ENCODE measurements at regions not wholly inside any gene's neighbourhood (a gene's known extent, or its start where the extent isn't known, plus 50 kb on each side); places are given as distances from the start of the nearest gene placed in this dataset.
"Not testable (repeated sequence)": the region's sequence is repeated elsewhere in the genome, so short reads cannot be mapped to it uniquely, and the experiment has no call there.

- no peaks in the 10 kb centered on the region for H3K4me1 ChIP-seq
- no peak overlapping the region for H3K27ac ChIP-seq
- intact Hi-C loops (cut with DNase I), result no loop called here
- no peak overlapping the region for H3K4me3 ChIP-seq
- WGBS, 2 donors, result 11 to 12% methylated on average over 2 of the region's 2 CpGs
- peaks cover 0 to 5% (median 0%) of the 10 kb centered on the region in 7 donors for H3K27me3 ChIP-seq
- peak in 4 of 9 donors; percentile 19 to 29 (median 24) for TF ChIP-seq CTCF (IDR thresholded peaks at IDR 0.05)
- DNase-seq (no peak), ATAC-seq (no peak)
- H3K9me3 ChIP-seq, result no peaks in the 10 kb centered on the region
- no peaks in the 10 kb centered on the region for H3K36me3 ChIP-seq
These were observed 100.6 kb upstream of the F9 start for GRCh38 chrX:139429913-139430312.

DNA sequence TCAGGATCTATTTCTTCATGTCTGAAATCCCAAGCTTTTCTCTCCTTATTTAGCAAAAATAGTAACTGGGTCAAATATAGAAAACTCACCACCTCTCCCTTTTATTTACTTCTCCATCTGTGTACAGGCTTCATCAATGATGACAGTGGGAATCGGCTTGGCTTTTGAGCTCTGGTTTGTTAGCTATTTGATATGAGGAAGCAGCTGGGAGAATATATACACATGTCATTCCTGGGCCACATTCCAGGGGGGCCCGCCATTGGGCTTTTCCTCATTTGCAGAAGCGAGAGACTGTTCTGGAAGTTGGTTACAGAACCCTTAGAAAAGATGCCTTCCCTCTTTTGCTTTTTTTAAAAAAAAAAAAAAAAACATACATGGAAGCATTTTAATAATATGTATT lies 107.4 kb upstream of the F9 start:
- no peak for DNase-seq
- Histone ChIP-seq H3K27me3 (no peaks in the 10 kb centered on the region), H3K36me3 (no peaks in the 10 kb centered on the region), H3K9me3 (no peaks in the 10 kb centered on the region), H3K4me1 (no peaks in the 10 kb centered on the region), H3K27ac (no peak overlapping the region), H3K4me3 (no peak overlapping the region)
- intact Hi-C loops (cut with DNase I), result no loop called here
- 21 to 41% methylated on average over 3 of the region's 3 CpGs for WGBS, 2 donors
- ATAC-seq, result no peak
- no peak for TF ChIP-seq CTCF (IDR thresholded peaks at IDR 0.05)

DNA sequence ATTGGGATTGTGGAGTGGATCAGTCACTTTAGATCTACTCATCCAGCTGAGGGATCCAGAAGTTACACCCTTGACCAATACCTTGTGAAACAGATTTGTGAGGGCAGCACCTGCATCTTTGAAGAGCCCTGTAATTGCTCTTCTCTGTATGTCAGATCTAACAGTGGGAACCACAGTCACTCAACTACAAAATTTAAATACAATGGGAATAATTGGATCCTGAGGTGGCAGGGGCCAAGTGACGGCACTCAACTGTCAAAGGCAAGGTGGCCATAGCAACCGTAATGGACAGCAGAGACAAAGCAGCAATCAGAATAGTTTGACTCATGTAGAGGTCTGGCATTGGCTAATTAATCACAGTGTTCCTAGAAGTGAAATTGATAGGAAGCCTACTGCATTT lies 132.3 kb upstream of the F9 start:
- whole genome bisulfite sequencing, 2 donors, result 95 to 97% methylated on average over 2 of the region's 2 CpGs
- ATAC-seq; H3K36me3 ChIP-seq; H3K27ac ChIP-seq; DNase-seq; H3K4me1 ChIP-seq; H3K4me3 ChIP-seq; H3K27me3 ChIP-seq; intact Hi-C loops (cut with DNase I): not testable (repeated sequence)
- H3K9me3 ChIP-seq, result peaks cover 0 to 23% (median 0%) of the 10 kb centered on the region in 11 donors

DNA sequence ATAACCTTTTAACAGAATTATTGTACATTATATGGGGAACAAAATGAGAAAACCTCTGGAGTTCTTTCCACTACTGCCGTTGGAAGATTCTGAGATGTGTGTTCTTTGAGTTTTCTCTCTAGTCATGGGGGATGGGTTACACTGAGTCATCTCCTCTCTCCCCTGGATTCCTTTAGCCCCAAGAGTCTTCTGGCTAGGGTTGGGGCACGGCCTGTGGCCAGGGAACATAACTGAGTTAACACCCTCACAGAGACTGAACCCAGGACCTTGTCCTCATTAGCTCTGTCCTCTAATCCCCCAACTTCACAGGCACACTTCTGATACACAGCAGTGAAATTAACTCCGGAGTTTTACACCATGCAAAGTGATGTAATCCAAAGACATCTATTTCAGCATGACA lies 142.3 kb upstream of the F9 start:
- DNase-seq (no peak), ATAC-seq (no peak)
- H3K4me3 ChIP-seq, result no peak overlapping the region
- no peak for TF ChIP-seq CTCF (IDR thresholded peaks at IDR 0.05)
- no peaks in the 10 kb centered on the region for H3K36me3 ChIP-seq
- peaks cover 0 to 7% (median 0%) of the 10 kb centered on the region in 7 donors for H3K27me3 ChIP-seq
- 45 to 78% methylated on average over 3 of the region's 3 CpGs for WGBS, 2 donors
- H3K4me1 ChIP-seq, result no peaks in the 10 kb centered on the region
- no peaks in the 10 kb centered on the region for H3K9me3 ChIP-seq
- H3K27ac ChIP-seq, result no peak overlapping the region
- intact Hi-C loops (cut with DNase I), result no loop called here

GRCh38 chrX:139382529-139382928 lies 148.0 kb upstream of the F9 start:
- Histone ChIP-seq H3K9me3 (no peaks in the 10 kb centered on the region), H3K4me1 (no peaks in the 10 kb centered on the region), H3K27me3 (peaks cover 0 to 18% (median 0%) of the 10 kb centered on the region in 7 donors), H3K27ac (no peak overlapping the region), H3K36me3 (no peaks in the 10 kb centered on the region), H3K4me3 (no peak overlapping the region)
- intact Hi-C loops (cut with DNase I), result loop anchor here in 1 of 10 donors (5.0 kb wide), 1 partner anchor 1900 kb away; no protein-coding TSS in a partner anchor
- WGBS, 2 donors, result 89 to 93% methylated on average over 13 to 14 of the region's 14 CpGs
- no peak for DNase-seq
- ATAC-seq, result no peak
- no peak for TF ChIP-seq CTCF (IDR thresholded peaks at IDR 0.05)

DNA sequence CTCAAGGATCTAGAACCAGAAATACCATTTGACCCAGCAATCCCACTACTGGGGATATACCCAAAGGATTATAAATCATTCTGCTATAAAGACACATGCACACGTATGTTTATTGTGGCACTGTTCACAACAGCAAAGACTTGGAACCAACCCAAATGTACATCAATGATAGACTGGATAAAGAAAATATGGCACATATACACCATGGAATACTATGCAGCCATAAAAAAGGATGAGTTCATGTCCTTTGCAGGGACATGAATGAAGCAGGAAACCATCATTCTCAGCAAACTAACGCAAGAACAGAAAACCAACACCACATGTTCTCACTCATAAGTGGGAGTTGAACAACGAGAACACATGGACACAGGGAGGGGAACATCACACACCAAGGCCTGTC lies 154.0 kb upstream of the F9 start:
- not testable (repeated sequence) for ATAC-seq, H3K9me3 ChIP-seq
- 78 to 93% methylated on average over 3 of the region's 3 CpGs for WGBS, 2 donors

More for the DNA sequence above, 154.0 kb upstream of the F9 start:
- H3K27me3 ChIP-seq; H3K27ac ChIP-seq; H3K4me3 ChIP-seq; H3K36me3 ChIP-seq; DNase-seq; intact Hi-C loops (cut with DNase I); H3K4me1 ChIP-seq: not testable (repeated sequence)

All from heart right ventricle (tissue), 16 donors.